WTC11 (cell line): ENCODE measurements at regions not wholly inside any gene's neighbourhood (a gene's known extent, or its start where the extent isn't known, plus 50 kb on each side); places are given as distances from the start of the nearest gene placed in this dataset.
"Not testable (repeated sequence)": the region's sequence is repeated elsewhere in the genome, so short reads cannot be mapped to it uniquely, and the experiment has no call there.

Experiments used
- ETV6 ChIP-seq: sonication (generic); formaldehyde crosslinking; IDR thresholded peaks from 2 replicates; pipeline ENCODE4 v1.8.1; 2022; ENCODE audit warnings: mild to moderate bottlenecking, missing genetic modification reagents
- NFATC4 ChIP-seq: fragments of 250-450 bp; sonication (Bioruptor Pico); IDR thresholded peaks from 2 replicates; pipeline ENCODE4 v1.9.0; 2021; ENCODE audit warnings: mild to moderate bottlenecking
- NFYB ChIP-seq: sonication (generic); formaldehyde crosslinking; conservative IDR thresholded peaks from 2 replicates; pipeline ENCODE4 v1.8.0; 2022; ENCODE audit warnings: low read depth, missing genetic modification reagents
- SP1 ChIP-seq: sonication (generic); formaldehyde crosslinking; conservative IDR thresholded peaks from 2 replicates; pipeline ENCODE4 v1.8.1; 2022; ENCODE audit warnings: missing genetic modification reagents
- TCF7 ChIP-seq: sonication (generic); formaldehyde crosslinking; IDR thresholded peaks from 2 replicates; pipeline ENCODE4 v1.8.0; 2022; ENCODE audit warnings: mild to moderate bottlenecking, low read depth, missing genetic modification reagents, moderate library complexity
- TEAD4 ChIP-seq: sonication (generic); formaldehyde crosslinking; IDR thresholded peaks from 2 replicates; pipeline ENCODE4 v1.8.0; 2022; ENCODE audit warnings: mild to moderate bottlenecking, missing genetic modification reagents
- ZNF232 ChIP-seq: sonication (generic); formaldehyde crosslinking; IDR thresholded peaks from 2 replicates; pipeline ENCODE4 v1.8.0; 2022; ENCODE audit warnings: mild to moderate bottlenecking, missing genetic modification reagents
- TF ChIP-seq, protein P1 (sequence below): sonication (generic); formaldehyde crosslinking; IDR thresholded peaks from 2 replicates; pipeline ENCODE4 v1.8.0; 2022; ENCODE audit warnings: mild to moderate bottlenecking, missing genetic modification reagents
- TF ChIP-seq, protein P2 (sequence below): fragments of 200-600 bp; IDR thresholded peaks from 2 replicates; pipeline ENCODE4 v1.8.0; 2022; ENCODE audit warnings: antibody characterized with exemption
- TF ChIP-seq, protein P3 (sequence below): sonication (generic); formaldehyde crosslinking; IDR thresholded peaks from 2 replicates; pipeline ENCODE4 v1.8.1; 2022; ENCODE audit warnings: low read depth, missing genetic modification reagents, borderline replicate concordance
- TF ChIP-seq, protein P4 (sequence below): sonication (generic); formaldehyde crosslinking; IDR thresholded peaks from 2 replicates; pipeline ENCODE4 v1.8.1; 2023; ENCODE audit warnings: mild to moderate bottlenecking, missing genetic modification reagents, moderate library complexity
- TF ChIP-seq, protein P5 (sequence below): sonication (generic); formaldehyde crosslinking; IDR thresholded peaks from 2 replicates; pipeline ENCODE4 v1.8.0; 2022; ENCODE audit warnings: mild to moderate bottlenecking, missing genetic modification reagents

DNA sequence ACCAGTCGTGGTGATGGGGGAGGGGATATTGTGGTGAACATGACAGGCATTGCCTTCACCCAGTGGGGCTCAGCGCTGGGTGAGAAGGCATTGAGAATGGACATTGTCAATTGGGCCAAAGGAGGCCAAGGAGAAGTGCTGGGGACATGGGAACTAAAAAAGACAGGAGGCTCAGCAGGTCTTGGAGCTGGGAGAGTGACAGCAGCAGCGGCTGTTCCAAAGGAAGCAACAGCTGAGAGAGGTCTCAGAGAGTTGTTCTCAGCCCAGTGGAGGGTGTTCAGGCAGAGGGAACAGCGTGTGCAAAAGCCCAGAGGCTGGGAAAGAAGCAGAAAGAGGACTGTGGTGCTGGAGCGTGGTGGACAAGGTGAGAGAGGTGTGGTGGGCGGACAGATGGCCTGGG, 56.6 kb upstream of the ASNS start:
- not testable (repeated sequence) for TF ChIP-seq NFYB, SP1, TCF7, ETV6, TEAD4, NFATC4, ZNF232 (CRISPR knock-in tag)
- TF ChIP-seq, protein P1, sequence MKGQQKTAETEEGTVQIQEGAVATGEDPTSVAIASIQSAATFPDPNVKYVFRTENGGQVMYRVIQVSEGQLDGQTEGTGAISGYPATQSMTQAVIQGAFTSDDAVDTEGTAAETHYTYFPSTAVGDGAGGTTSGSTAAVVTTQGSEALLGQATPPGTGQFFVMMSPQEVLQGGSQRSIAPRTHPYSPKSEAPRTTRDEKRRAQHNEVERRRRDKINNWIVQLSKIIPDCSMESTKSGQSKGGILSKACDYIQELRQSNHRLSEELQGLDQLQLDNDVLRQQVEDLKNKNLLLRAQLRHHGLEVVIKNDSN (CRISPR knock-in tag) = not testable (repeated sequence)
- TF ChIP-seq, protein P2, sequence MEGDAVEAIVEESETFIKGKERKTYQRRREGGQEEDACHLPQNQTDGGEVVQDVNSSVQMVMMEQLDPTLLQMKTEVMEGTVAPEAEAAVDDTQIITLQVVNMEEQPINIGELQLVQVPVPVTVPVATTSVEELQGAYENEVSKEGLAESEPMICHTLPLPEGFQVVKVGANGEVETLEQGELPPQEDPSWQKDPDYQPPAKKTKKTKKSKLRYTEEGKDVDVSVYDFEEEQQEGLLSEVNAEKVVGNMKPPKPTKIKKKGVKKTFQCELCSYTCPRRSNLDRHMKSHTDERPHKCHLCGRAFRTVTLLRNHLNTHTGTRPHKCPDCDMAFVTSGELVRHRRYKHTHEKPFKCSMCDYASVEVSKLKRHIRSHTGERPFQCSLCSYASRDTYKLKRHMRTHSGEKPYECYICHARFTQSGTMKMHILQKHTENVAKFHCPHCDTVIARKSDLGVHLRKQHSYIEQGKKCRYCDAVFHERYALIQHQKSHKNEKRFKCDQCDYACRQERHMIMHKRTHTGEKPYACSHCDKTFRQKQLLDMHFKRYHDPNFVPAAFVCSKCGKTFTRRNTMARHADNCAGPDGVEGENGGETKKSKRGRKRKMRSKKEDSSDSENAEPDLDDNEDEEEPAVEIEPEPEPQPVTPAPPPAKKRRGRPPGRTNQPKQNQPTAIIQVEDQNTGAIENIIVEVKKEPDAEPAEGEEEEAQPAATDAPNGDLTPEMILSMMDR = not testable (repeated sequence)
- TF ChIP-seq, protein P3, sequence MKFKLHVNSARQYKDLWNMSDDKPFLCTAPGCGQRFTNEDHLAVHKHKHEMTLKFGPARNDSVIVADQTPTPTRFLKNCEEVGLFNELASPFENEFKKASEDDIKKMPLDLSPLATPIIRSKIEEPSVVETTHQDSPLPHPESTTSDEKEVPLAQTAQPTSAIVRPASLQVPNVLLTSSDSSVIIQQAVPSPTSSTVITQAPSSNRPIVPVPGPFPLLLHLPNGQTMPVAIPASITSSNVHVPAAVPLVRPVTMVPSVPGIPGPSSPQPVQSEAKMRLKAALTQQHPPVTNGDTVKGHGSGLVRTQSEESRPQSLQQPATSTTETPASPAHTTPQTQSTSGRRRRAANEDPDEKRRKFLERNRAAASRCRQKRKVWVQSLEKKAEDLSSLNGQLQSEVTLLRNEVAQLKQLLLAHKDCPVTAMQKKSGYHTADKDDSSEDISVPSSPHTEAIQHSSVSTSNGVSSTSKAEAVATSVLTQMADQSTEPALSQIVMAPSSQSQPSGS = not testable (repeated sequence)
- TF ChIP-seq, protein P4, sequence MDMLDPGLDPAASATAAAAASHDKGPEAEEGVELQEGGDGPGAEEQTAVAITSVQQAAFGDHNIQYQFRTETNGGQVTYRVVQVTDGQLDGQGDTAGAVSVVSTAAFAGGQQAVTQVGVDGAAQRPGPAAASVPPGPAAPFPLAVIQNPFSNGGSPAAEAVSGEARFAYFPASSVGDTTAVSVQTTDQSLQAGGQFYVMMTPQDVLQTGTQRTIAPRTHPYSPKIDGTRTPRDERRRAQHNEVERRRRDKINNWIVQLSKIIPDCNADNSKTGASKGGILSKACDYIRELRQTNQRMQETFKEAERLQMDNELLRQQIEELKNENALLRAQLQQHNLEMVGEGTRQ (CRISPR knock-in tag) = not testable (repeated sequence)
- TF ChIP-seq, protein P5, sequence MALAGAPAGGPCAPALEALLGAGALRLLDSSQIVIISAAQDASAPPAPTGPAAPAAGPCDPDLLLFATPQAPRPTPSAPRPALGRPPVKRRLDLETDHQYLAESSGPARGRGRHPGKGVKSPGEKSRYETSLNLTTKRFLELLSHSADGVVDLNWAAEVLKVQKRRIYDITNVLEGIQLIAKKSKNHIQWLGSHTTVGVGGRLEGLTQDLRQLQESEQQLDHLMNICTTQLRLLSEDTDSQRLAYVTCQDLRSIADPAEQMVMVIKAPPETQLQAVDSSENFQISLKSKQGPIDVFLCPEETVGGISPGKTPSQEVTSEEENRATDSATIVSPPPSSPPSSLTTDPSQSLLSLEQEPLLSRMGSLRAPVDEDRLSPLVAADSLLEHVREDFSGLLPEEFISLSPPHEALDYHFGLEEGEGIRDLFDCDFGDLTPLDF (CRISPR knock-in tag) = not testable (repeated sequence)
